Choroid plexus epithelial cell (primary cell): ENCODE measurements at regions not wholly inside any gene's neighbourhood (a gene's known extent, or its start where the extent isn't known, plus 50 kb on each side); places are given as distances from the start of the nearest gene placed in this dataset.
"Not testable (repeated sequence)": the region's sequence is repeated elsewhere in the genome, so short reads cannot be mapped to it uniquely, and the experiment has no call there.

Experiments used
- DNase-seq: peaks from one replicate; pipeline ENCODE4 v3.0.0-alpha.2; 2010; ENCODE audit warnings: low read depth
- H3K4me3 ChIP-seq: 2 replicates; pipeline ENCODE4 v1.5.1; 2011; ENCODE audit warnings: low read depth, mild to moderate bottlenecking, control low read depth, low read length, moderate library complexity
- CTCF ChIP-seq: conservative IDR thresholded peaks from 2 replicates; pipeline ENCODE4 v1.5.1; 2011; ENCODE audit warnings: low read depth, mild to moderate bottlenecking, control low read depth, inconsistent platforms, low read length, moderate library complexity

GRCh38 chr21:7798446-7798845, 2722.9 kb upstream of the TPTE start:
- not testable (repeated sequence) for H3K4me3 ChIP-seq, DNase-seq
- peak; percentile 2 for TF ChIP-seq CTCF

- not testable (repeated sequence) for H3K4me3 ChIP-seq, DNase-seq
These were observed 2721.7 kb upstream of the TPTE start for GRCh38 chr21:7799697-7800096.

GRCh38 chr21:7813475-7813874, 2707.9 kb upstream of the TPTE start:
- not testable (repeated sequence) for H3K4me3 ChIP-seq, DNase-seq

- not testable (repeated sequence) for DNase-seq
These were observed 2704.4 kb upstream of the TPTE start for GRCh38 chr21:7817013-7817412.

GRCh38 chr21:7819301-7819700, 2702.1 kb upstream of the TPTE start:
- DNase-seq, H3K4me3 ChIP-seq: not testable (repeated sequence)

More at GRCh38 chr21:7817013-7817412, 2704.4 kb upstream of the TPTE start:
- not testable (repeated sequence) for H3K4me3 ChIP-seq

- not testable (repeated sequence) for DNase-seq, H3K4me3 ChIP-seq
These were observed 2695.8 kb upstream of the TPTE start for GRCh38 chr21:7825627-7826026.

GRCh38 chr21:7826174-7826573, 2695.2 kb upstream of the TPTE start:
- not testable (repeated sequence) for DNase-seq, H3K4me3 ChIP-seq

GRCh38 chr21:7828260-7828659, 2693.1 kb upstream of the TPTE start:
- DNase-seq, H3K4me3 ChIP-seq: not testable (repeated sequence)

- not testable (repeated sequence) for H3K4me3 ChIP-seq, DNase-seq
These were observed 2692.0 kb upstream of the TPTE start for GRCh38 chr21:7829411-7829810.

GRCh38 chr21:7837315-7837714, 2684.1 kb upstream of the TPTE start:
- not testable (repeated sequence) for DNase-seq, H3K4me3 ChIP-seq

- DNase-seq, H3K4me3 ChIP-seq: not testable (repeated sequence)
These were observed 2668.0 kb upstream of the TPTE start for GRCh38 chr21:7853426-7853825.

- not testable (repeated sequence) for H3K4me3 ChIP-seq, DNase-seq
These were observed 2667.5 kb upstream of the TPTE start for GRCh38 chr21:7853836-7854235.
